Stimulated activated CD4-positive, alpha-beta T cell treated with anti-CD3 and anti-CD28 coated beads, Interleukin-4, amount 100 ng/mL, for 24 hours (primary cell): ENCODE measurements at regions not wholly inside any gene's neighbourhood (a gene's known extent, or its start where the extent isn't known, plus 50 kb on each side); places are given as distances from the start of the nearest gene placed in this dataset.
"Not testable (repeated sequence)": the region's sequence is repeated elsewhere in the genome, so short reads cannot be mapped to it uniquely, and the experiment has no call there.

Source experiments
- DNase-seq: peaks from one replicate; pipeline ENCODE4 v3.0.0-alpha.2; 2020

DNA sequence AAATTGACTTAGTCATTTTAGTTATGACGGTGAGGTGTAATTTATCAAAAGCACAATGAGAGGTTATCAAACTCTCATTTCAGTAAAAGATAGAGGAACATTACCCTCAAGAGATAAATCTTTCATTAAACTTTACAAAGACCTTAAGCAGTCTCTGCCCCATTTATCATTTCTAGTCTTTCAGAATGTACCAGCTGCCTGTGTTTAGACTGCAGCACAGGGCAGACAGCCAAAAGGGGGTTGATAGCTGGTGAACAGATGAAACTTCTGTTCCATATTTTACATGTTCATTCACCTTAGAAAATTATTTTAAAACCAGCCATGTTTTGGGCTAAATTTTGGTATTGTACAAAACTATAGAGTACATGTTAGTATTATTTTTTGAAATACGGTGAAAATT lies 514.6 kb upstream of the CNTN3 start:
- no peak for DNase-seq

DNA sequence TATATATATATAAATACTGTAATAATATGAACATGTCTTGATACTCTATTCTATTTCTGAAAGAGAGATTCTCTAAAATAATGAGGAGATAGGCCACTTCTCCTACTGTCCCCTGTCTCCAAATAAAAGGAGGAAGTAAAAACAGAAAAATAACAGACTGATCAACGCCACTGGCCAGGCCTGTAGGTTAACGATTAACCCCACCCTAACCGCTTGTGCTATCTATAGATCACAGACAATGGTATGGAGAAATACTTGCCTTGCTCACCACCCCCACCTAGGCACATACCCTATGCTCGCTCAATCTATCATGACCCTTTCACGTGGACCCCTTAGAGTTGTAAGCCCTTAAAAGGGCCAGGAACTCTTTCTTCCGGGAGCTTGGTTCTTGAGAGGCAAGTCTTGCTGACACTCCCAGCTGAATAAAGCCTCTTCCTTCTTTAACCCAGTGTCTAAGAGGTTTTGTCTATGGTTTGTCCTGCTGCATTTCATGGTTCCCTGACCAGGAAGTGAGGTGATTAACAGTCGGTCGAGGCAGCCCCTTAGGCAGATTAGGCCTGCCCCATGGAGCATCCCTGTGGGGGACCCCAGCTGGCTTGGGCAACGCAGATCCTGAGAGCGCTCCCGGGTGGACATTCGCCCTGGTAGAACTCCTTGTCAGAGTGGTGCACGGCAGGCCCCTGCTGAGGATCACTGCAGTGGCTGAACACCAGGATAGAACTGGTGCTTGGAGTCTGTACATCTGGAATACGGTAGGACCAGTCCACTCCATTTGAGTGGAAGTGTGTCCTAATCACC lies 521.8 kb upstream of the CNTN3 start:
- no peak for DNase-seq

GRCh38 chr3:75138345-75138744 lies 523.9 kb upstream of the CNTN3 start:
- no peak for DNase-seq

DNA sequence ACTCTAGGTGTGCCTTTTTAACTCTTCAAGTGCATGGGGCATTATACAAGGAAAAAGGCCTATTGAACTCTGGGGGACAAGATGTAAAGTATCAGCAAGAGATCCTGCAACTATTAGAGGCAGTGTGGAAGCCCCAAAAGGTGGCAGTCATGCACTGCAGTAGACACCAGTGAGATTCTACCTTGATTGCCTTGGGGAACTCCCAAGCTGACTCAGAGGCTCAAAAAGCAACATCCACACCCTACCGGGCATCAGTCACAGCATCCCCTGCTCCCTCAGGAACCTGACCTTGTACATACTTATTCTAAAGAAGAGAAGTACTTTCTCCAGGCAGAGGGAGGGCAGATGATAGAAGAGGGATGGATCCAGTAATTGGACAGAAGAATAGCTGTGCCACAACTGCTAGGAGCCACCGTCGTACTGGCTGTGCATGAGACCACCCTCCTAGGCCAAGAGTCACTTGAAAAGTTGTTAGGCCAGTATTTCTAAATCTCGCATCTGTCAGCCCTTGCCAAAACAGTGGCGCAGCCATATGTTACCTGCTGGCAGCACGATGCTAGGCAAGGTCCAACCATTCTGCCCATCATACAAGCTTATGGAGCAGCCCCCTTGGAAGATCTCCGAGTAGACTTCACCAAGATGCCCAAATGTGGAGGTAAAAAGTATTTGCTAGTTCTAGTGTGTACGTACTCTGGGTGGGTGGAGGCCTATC lies 523.1 kb upstream of the FRG2C start:
- no peak for DNase-seq

GRCh38 chr3:75144406-75144805 lies 519.7 kb upstream of the FRG2C start:
- no peak for DNase-seq

DNA sequence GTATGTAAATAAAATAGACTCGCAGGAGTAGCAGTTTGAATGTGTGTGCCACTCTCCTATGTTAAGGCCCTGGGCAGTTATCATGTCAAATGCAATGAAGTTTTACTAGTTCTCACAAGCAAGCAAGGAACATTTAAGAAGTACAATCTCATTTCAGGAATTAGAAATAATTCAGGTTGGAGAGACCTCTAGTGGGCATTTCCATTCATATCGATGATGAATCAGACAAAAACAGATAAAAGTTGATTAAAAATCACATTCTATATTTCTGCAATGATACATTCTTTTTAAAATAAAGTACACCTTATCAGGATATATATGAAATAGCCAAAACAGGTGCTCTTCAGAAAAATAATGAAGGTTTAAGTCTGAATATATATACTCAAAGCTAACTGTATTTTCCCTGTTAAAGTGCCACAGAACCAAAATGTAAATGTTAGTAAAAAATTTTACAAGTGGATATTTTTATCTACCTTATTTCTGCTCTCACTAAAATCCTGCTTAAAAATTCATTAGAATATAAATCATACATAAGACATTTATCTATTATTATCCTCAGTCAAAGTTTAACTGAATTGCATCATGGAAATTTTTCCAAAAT lies 492.4 kb upstream of the FRG2C start:
- DNase-seq, result no peak

- DNase-seq, result no peak
These were observed 487.2 kb upstream of the FRG2C start for GRCh38 chr3:75176937-75177336.

GRCh38 chr3:75180235-75180944 lies 483.7 kb upstream of the FRG2C start:
- DNase-seq, result no peak

- DNase-seq, result no peak
These were observed 483.2 kb upstream of the FRG2C start for GRCh38 chr3:75180945-75181298.

GRCh38 chr3:75188962-75189361 lies 475.2 kb upstream of the FRG2C start:
- no peak for DNase-seq

DNA sequence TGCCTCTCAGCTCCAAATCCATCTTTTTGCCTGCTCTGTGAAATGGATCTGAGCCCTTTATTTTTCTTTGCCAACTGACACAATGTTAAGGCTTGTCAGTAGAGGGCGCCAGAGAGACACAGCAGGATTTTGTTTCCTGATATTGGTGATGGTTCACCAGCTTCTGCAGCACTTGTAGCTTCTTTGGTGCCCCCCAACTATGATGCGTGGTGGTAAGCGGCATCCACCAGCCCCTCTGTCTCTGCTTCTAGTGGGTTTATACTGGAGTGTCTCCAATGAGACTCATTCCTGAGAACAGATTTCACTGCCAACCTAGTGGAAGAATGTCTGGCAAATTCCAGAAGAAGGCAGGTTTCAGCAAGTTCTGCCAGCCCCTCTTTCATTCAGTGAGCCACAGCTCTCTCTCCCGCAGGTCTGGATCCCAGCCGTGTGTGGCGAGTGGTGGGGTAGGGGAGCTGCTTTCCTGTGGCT lies 471.9 kb upstream of the FRG2C start:
- DNase-seq, result peak; percentile 60

DNA sequence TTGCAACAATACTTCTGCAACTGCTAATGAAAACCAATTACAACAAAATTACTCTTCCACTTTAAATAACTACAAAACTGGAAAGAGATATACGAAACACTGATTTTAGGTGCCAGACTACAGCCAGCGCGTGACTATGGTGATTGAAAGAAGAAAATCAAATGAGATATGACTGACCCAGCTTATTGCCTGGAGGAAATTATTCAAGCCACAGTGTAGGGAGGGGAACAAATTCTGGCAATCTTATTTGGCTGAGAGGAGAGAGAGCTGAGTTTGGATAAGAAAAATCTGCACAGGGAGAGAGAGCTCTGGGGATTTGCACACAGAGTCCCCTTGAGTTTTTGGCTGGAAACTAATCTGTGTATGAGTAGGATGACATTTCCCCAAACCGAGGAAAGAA lies 470.3 kb upstream of the FRG2C start:
- DNase-seq, result no peak

GRCh38 chr3:75214332-75214731 lies 449.8 kb upstream of the FRG2C start:
- not testable (repeated sequence) for DNase-seq

DNA sequence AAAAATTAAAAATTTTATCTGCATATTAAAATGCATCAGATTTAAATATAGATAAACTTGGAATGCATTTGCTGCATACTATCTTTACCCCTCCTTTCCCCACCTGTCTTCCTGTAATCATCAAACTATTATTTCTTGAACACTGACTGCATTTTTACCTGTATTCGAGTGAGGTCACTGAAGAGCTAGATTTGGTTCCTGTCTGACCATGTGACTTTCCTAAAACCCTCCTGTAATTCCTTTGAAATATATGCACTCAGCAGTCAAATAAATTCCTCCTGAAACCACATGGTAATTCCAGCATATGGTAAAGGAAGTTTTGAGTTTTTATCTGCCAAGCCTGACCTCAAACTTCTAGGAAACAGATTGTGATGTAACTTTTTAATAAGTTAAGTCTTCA lies 445.6 kb upstream of the FRG2C start:
- no peak for DNase-seq

GRCh38 chr3:75220932-75221331 lies 443.2 kb upstream of the FRG2C start:
- DNase-seq, result no peak

DNA sequence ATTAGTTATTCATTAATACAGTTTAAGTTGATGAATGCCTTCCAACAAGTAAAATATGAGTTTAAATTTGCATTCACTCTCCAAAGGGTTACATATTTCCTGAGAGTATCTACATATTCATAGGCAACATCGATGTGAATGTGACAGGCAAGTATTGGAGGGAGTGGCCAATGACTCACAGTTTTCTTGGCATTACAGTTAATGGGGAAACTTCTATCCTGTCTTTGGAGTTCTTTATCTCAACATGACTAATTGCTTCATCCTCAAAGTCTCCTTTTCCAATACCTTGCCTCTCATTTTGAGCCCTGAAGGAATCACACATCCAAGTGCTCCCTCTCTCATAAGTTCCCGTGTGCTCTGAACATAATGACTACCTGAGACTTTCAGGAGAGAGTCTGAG lies 439.7 kb upstream of the FRG2C start:
- DNase-seq, result no peak

GRCh38 chr3:75232216-75232615 lies 431.9 kb upstream of the FRG2C start:
- no peak for DNase-seq

DNA sequence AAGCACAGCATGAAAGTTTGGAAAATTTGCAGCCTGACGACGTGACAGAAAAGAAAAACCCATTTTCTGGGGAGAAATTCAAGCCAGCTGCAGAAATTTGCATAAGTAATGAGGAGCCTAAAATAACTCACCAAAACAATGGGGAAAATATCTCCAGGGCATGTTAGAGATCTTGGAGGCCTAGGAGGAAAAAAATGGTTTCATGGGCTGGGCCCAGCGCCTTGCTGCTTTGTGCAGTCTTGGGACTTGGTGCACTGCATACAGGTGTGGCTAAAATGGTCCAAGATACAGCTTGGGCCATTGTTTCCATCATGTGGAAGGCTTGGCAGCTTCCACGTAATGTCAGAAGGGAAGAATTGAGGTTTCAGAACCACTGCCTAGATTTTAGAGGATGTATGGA lies 428.5 kb upstream of the FRG2C start:
- no peak for DNase-seq

GRCh38 chr3:75237053-75237452 lies 427.1 kb upstream of the FRG2C start:
- no peak for DNase-seq

DNA sequence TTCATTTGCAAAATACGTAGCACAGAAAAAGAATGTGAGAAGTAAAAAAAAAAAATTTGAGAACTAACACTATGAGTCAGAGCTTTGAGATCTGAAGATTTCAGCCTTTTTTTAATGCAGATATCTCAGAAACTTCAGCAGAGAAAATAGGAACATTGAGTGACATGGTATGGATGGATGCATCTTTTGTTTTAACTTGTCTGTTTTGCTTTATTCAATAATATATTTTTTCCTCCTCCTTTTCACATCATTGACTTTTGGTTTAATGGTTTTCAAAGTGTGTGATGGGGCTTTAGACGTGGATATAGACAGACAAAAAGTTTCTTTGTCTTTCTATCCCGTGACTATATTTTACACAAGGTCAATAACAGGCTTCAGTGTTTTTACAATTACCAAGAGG lies 426.7 kb upstream of the FRG2C start:
- no peak for DNase-seq

DNA sequence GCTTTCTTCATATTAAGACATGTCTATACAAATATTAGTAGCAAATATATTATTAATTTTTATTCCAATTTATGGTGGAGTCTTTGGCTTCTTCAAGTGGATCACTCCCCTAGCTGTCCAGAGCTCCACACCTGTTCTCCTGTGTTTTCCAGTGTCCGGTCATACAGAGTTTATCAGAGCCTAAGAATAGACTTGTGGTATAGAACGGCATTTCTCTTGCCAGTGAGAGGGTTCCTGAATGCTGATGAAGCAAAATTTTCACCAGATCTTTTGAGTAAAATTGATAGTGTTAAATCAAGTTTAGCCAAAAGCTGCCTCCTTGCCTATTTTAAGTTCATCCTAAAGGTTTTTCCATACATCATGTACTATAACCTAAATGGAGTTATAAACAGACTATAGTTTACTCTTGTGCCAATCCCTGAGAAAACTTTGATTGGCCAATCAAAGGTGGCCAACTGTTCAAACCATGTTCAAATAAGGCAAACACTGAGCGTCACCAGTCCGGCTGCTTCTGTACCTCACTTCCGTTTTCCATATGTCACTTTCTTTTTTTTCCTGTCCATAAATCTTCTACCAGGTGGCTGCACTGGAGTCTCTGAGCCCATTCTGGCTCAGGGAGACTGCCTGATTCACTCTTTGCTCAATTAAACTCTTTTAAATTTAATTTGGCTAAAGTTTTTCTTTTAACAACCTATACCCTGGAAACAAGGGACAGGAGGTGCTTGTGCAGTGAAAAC lies 422.7 kb upstream of the FRG2C start:
- not testable (repeated sequence) for DNase-seq

DNA sequence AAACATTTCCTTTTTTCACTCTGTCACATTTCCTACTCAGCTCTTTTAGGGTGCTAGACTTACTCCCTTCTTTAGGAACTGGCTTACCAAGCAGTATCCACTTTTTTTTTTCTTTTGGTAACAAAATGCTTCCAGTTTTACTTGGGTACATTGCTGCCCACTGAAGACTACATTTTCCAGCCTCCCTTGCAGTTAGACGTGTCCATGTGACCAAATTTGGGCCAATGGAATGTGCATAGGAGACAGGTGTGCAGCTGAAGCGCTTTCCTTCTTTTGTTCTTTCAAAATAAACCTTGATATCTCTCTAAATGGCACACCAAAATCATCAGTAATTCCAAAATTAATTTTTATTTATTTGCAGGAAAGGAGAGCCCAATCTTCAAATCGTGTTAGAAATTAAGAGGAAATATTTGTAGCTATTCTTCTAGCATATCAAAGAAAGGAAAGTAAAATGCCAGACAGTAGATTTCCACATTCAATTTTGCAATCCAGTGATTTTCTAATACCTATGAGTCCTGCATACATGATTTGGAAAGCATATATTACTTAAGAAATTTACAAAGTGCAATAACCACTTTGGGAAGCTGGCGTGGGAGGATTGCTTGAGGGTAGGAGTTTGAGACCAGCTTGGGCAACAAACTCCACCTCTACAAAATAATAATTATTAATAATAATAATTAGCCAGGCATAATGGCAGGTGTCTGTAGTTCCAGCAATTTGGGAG lies 422.0 kb upstream of the FRG2C start:
- no peak for DNase-seq
